GM12878 (cell line): ENCODE measurements at regions not wholly inside any gene's neighbourhood (a gene's known extent, or its start where the extent isn't known, plus 50 kb on each side); places are given as distances from the start of the nearest gene placed in this dataset.

Experiments
- BACH1 ChIP-seq: fragments of 450-650 bp; IDR thresholded peaks from 2 replicates; pipeline ENCODE4 v1.6.1; 2017; ENCODE audit warnings: mild to moderate bottlenecking, borderline replicate concordance
- ELK1 ChIP-seq: IDR thresholded peaks from 2 replicates; pipeline ENCODE4 v1.6.1; 2012; ENCODE audit warnings: low read depth, low read length, improper control_type of control experiment
- PKNOX1 ChIP-seq: fragments of 450-650 bp; IDR thresholded peaks from 2 replicates; pipeline ENCODE4 v1.6.1; 2016; ENCODE audit warnings: mild to moderate bottlenecking
- RCOR1 ChIP-seq: conservative IDR thresholded peaks from 2 replicates; pipeline ENCODE4 v1.6.1; 2012; ENCODE audit warnings: low read depth, low read length, improper control_type of control experiment
- STAT1 ChIP-seq: fragments of 450-650 bp; conservative IDR thresholded peaks from 2 replicates; pipeline ENCODE4 v1.6.1; 2014; ENCODE audit warnings: antibody characterized with exemption, mild to moderate bottlenecking
- YY1 ChIP-seq: IDR thresholded peaks from 2 replicates; pipeline ENCODE4 v1.6.1; 2011; ENCODE audit warnings: low read depth, mild to moderate bottlenecking, low read length
- ZNF687 ChIP-seq: fragments of 450-650 bp; IDR thresholded peaks from 2 replicates; pipeline ENCODE4 v1.6.1; 2017; ENCODE audit warnings: mild to moderate bottlenecking, moderate library complexity

- TF ChIP-seq ELK1 (no peak), PKNOX1 (no peak), RCOR1 (no peak), STAT1 (no peak), ZNF687 (no peak), BACH1 (no peak), YY1 (no peak)
Measured at GRCh38 chr10:83262434-83262833, 876.9 kb upstream of the GHITM start.
